WTC11 (cell line): ENCODE measurements at regions not wholly inside any gene's neighbourhood (a gene's known extent, or its start where the extent isn't known, plus 50 kb on each side); places are given as distances from the start of the nearest gene placed in this dataset.

Experiments used
- ATF2 ChIP-seq: sonication (generic); formaldehyde crosslinking; IDR thresholded peaks from 2 replicates; pipeline ENCODE4 v1.8.1; 2022; ENCODE audit warnings: low read depth, missing genetic modification reagents, borderline replicate concordance
- CBFB ChIP-seq: sonication (generic); formaldehyde crosslinking; IDR thresholded peaks from 2 replicates; pipeline ENCODE4 v1.8.1; 2022; ENCODE audit warnings: mild to moderate bottlenecking, low read depth, missing genetic modification reagents
- CREM ChIP-seq: sonication (generic); formaldehyde crosslinking; IDR thresholded peaks from 2 replicates; pipeline ENCODE4 v1.8.1; 2022; ENCODE audit warnings: mild to moderate bottlenecking, missing genetic modification reagents, moderate library complexity
- JUN ChIP-seq: sonication (generic); formaldehyde crosslinking; IDR thresholded peaks from 2 replicates; pipeline ENCODE4 v1.8.0; 2023; ENCODE audit warnings: mild to moderate bottlenecking, missing genetic modification reagents
- KAT7 ChIP-seq: sonication (generic); formaldehyde crosslinking; IDR thresholded peaks from 2 replicates; pipeline ENCODE4 v1.8.1; 2023; ENCODE audit warnings: missing genetic modification reagents, mild to moderate bottlenecking, borderline replicate concordance
- SMAD3 ChIP-seq: sonication (generic); formaldehyde crosslinking; IDR thresholded peaks from 2 replicates; pipeline ENCODE4 v1.8.0; 2022; ENCODE audit warnings: missing genetic modification reagents, mild to moderate bottlenecking, borderline replicate concordance
- SP1 ChIP-seq: sonication (generic); formaldehyde crosslinking; conservative IDR thresholded peaks from 2 replicates; pipeline ENCODE4 v1.8.1; 2022; ENCODE audit warnings: missing genetic modification reagents
- TCF7 ChIP-seq: sonication (generic); formaldehyde crosslinking; IDR thresholded peaks from 2 replicates; pipeline ENCODE4 v1.8.0; 2022; ENCODE audit warnings: mild to moderate bottlenecking, low read depth, missing genetic modification reagents, moderate library complexity
- TEAD4 ChIP-seq: sonication (generic); formaldehyde crosslinking; IDR thresholded peaks from 2 replicates; pipeline ENCODE4 v1.8.0; 2022; ENCODE audit warnings: mild to moderate bottlenecking, missing genetic modification reagents
- TF ChIP-seq, protein P1 (sequence below): fragments of 200-600 bp; IDR thresholded peaks from 2 replicates; pipeline ENCODE4 v1.8.0; 2022; ENCODE audit warnings: antibody characterized with exemption
- TF ChIP-seq, protein P2 (sequence below): sonication (generic); formaldehyde crosslinking; IDR thresholded peaks from 2 replicates; pipeline ENCODE4 v1.8.1; 2023; ENCODE audit warnings: mild to moderate bottlenecking, missing genetic modification reagents

DNA sequence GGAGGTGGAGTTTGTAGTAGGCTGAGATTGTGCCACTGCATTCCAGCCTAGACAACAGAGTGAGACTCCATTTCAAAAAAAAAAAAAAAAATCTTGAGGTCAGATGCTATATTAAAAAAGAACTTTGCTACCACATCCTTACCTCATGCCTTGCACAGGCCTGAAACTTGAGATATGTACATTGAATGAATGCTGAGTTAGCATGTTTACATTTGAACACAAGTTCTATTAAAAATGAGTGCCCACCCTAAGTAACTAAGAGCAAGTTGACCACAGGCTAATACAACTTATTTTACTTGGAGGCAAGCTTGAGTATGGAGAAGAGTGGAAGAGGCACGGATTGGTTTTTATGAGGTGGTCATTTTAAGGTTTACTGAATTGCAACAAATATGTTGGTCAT is 276.6 kb upstream of the GATB start:
- TF ChIP-seq, protein P1, sequence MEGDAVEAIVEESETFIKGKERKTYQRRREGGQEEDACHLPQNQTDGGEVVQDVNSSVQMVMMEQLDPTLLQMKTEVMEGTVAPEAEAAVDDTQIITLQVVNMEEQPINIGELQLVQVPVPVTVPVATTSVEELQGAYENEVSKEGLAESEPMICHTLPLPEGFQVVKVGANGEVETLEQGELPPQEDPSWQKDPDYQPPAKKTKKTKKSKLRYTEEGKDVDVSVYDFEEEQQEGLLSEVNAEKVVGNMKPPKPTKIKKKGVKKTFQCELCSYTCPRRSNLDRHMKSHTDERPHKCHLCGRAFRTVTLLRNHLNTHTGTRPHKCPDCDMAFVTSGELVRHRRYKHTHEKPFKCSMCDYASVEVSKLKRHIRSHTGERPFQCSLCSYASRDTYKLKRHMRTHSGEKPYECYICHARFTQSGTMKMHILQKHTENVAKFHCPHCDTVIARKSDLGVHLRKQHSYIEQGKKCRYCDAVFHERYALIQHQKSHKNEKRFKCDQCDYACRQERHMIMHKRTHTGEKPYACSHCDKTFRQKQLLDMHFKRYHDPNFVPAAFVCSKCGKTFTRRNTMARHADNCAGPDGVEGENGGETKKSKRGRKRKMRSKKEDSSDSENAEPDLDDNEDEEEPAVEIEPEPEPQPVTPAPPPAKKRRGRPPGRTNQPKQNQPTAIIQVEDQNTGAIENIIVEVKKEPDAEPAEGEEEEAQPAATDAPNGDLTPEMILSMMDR = no peak
- TF ChIP-seq JUN (CRISPR knock-in tag) = no peak
- no peak for TF ChIP-seq ATF2 (CRISPR knock-in tag)
- no peak for TF ChIP-seq KAT7 (CRISPR knock-in tag)
- TF ChIP-seq CREM (CRISPR knock-in tag) = no peak
- no peak for TF ChIP-seq SP1 (CRISPR knock-in tag)
- no peak for TF ChIP-seq TEAD4
- TF ChIP-seq, protein P2, sequence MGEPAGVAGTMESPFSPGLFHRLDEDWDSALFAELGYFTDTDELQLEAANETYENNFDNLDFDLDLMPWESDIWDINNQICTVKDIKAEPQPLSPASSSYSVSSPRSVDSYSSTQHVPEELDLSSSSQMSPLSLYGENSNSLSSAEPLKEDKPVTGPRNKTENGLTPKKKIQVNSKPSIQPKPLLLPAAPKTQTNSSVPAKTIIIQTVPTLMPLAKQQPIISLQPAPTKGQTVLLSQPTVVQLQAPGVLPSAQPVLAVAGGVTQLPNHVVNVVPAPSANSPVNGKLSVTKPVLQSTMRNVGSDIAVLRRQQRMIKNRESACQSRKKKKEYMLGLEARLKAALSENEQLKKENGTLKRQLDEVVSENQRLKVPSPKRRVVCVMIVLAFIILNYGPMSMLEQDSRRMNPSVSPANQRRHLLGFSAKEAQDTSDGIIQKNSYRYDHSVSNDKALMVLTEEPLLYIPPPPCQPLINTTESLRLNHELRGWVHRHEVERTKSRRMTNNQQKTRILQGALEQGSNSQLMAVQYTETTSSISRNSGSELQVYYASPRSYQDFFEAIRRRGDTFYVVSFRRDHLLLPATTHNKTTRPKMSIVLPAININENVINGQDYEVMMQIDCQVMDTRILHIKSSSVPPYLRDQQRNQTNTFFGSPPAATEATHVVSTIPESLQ (CRISPR knock-in tag) = no peak
- no peak for TF ChIP-seq SMAD3 (CRISPR knock-in tag)
- no peak for TF ChIP-seq CBFB (CRISPR knock-in tag)
- no peak for TF ChIP-seq TCF7 (CRISPR knock-in tag)
